Body of pancreas (tissue), 4 donors: ENCODE measurements at regions not wholly inside any gene's neighbourhood (a gene's known extent, or its start where the extent isn't known, plus 50 kb on each side); places are given as distances from the start of the nearest gene placed in this dataset.

ENCODE experiments used
- ATAC-seq: fragments of 150-250 bp; one replicate; pipeline ENCODE4 v1.9.1; 2016
- DNase-seq, 4 donors: peaks; one replicate each; pipeline ENCODE4 v3.0.0-alpha.2; 2019
- H3K27ac ChIP-seq, 4 donors: fragments of 200-600 bp; sonication (generic); 1 replicate in 3 of 4; 2 replicates in 1 of 4; pipeline versions ENCODE4 v1.5.1 to v1.6.1; 2016 to 2019; ENCODE audit warnings: mild to moderate bottlenecking in 1 of 4, mixed read lengths in 1 of 4, moderate library complexity in 1 of 4
- H3K27me3 ChIP-seq, 2 donors: fragments of 200-600 bp; sonication (generic); one replicate each; pipeline ENCODE4 v1.6.0; 2016; ENCODE audit warnings: mild to moderate bottlenecking in 1 of 2
- H3K36me3 ChIP-seq, 2 donors: fragments of 200-600 bp; sonication (generic); replicated peaks in 1 of 2; 2 replicates each; pipeline ENCODE4 v1.5.1; 2016; ENCODE audit warnings: low read depth in 2 of 2; ENCODE audit not compliant: insufficient read depth in 1 of 2
- H3K4me1 ChIP-seq: fragments of 200-600 bp; sonication (generic); one replicate; pipeline ENCODE4 v1.6.0; 2016
- H3K4me3 ChIP-seq, 2 donors: fragments of 200-600 bp; sonication (generic); 1 replicate in 1 of 2; 2 replicates in 1 of 2; pipeline ENCODE4 v1.5.1; 2016 to 2019
- H3K9me3 ChIP-seq, 3 donors: fragments of 200-600 bp; sonication (generic); 1 replicate in 2 of 3; 2 replicates in 1 of 3; pipeline ENCODE4 v1.5.1; 2016
- POLR2A ChIP-seq, 3 donors: fragments of 450-650 bp; IDR thresholded peaks; one replicate each; pipeline ENCODE4 v1.6.1; 2016; ENCODE audit warnings: antibody characterized with exemption in 3 of 3, mild to moderate bottlenecking in 2 of 3
- WGBS, 2 donors: methylation state at CpG; one replicate each; pipeline ENCODE4 v1.1.5; 2017; 5-methylcytosine and 5-hydroxymethylcytosine counted together
- intact Hi-C: fragments of 100-400 bp; cut with DNase I; formaldehyde crosslinking; loops from one replicate; pipeline ENCODE4 v1.15.1; 2023
- TF ChIP-seq, protein P1 (sequence below), 7 experiments: fragments of 450-650 bp in 4 of 7; fragments of 200-600 bp in 3 of 7; sonication (generic) in 3 of 7; IDR thresholded peaks; one replicate each; pipeline ENCODE4 v1.5.1; 2016 to 2019; ENCODE audit warnings: antibody characterized with exemption in 7 of 7

DNA sequence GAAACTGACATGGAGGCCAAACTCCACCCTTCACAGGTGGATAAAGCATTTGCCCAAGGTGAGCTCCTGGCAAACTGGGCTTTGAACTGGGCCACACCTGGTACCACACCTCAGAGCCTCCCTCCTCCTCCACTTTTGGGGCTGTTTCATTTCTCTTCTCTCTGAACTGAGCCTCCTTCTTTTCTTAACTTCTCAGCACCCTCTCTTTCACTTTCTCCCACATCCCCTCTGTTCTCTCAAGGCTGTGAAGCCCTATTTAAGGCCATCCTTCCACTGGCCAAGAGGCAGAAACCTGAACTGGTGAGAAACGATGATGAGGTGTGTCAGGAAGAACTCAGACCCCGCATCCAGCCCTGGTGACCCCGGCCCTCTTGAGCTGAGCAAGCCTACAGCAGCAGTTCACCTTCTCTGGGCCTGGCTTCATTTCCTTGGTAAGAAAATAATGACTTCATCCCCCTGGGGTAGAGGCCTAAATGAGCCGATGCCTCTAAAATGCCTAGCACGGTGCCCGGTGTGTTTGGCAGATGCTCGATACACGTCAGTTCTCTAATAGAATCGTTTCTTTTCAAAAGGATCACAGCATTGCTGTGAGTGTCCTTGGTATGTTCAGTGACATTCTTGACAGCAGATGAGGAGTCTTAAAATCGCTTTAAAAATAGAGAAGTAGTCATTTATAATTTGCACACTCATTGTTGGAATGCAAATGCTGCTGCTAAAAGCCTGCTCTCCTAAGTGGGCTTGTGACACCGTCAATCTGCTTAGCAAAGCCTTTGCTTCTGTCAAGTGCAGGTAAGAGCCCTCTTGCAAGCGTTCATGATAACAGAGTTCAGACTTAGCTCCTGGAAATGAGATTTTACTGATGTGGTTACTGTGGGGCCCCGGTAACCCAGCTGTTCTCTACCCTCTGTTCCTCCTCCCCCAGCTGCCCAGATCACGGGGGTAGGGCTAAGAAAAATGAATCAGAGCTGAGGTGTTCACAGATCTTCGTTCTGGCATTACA is 97.7 kb upstream of the ATP2B2 start:
- H3K36me3 ChIP-seq = no peaks in the 10 kb centered on the region
- intact Hi-C loops = no loop called here
- no peak overlapping the region for H3K27ac ChIP-seq
- DNase-seq = no peak
- peaks cover 7% of the 10 kb centered on the region for H3K4me1 ChIP-seq
- no peaks in the 10 kb centered on the region for H3K27me3 ChIP-seq
- no peaks in the 10 kb centered on the region for H3K9me3 ChIP-seq
- WGBS, 2 donors = 51 to 64% methylated on average over 15 of the region's 15 CpGs
- TF ChIP-seq, protein P1, sequence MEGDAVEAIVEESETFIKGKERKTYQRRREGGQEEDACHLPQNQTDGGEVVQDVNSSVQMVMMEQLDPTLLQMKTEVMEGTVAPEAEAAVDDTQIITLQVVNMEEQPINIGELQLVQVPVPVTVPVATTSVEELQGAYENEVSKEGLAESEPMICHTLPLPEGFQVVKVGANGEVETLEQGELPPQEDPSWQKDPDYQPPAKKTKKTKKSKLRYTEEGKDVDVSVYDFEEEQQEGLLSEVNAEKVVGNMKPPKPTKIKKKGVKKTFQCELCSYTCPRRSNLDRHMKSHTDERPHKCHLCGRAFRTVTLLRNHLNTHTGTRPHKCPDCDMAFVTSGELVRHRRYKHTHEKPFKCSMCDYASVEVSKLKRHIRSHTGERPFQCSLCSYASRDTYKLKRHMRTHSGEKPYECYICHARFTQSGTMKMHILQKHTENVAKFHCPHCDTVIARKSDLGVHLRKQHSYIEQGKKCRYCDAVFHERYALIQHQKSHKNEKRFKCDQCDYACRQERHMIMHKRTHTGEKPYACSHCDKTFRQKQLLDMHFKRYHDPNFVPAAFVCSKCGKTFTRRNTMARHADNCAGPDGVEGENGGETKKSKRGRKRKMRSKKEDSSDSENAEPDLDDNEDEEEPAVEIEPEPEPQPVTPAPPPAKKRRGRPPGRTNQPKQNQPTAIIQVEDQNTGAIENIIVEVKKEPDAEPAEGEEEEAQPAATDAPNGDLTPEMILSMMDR (IDR thresholded peaks at IDR 0.05) = no peak
- TF ChIP-seq POLR2A (IDR thresholded peaks at IDR 0.05) = no peak
- no peak for ATAC-seq
- H3K4me3 ChIP-seq = no peak overlapping the region

DNA sequence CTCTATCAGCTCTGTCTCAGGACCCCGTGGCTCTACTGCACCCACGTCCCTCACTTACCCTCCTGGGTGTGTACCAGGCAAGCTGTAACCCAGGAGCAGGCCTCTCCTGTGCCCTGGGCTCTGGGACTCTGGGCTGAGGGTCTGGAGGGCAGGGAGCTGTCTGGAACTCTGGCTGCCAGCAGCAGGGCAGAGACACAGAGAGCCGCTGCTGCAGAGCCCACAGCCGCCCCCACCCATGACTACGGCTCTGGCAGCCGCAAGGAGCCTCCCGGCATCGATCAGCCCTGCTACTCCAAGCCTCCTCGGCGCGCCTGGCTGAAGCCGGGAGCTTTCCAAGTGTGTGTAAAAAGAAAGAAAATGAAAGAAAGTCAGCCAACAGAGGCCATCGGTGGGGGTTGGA is 103.7 kb upstream of the ATP2B2 start:
- Histone ChIP-seq H3K36me3 (no peaks in the 10 kb centered on the region), H3K27ac (no peak overlapping the region), H3K4me1 (no peaks in the 10 kb centered on the region), H3K9me3 (peaks cover 0 to 16% (median 0%) of the 10 kb centered on the region in 3 donors), H3K4me3 (no peak overlapping the region), H3K27me3 (no peaks in the 10 kb centered on the region)
- 22 to 47% methylated on average over 12 to 13 of the region's 13 CpGs for WGBS, 2 donors
- intact Hi-C loops = no loop called here
- TF ChIP-seq, protein P1 (IDR thresholded peaks at IDR 0.05) = no peak
- TF ChIP-seq POLR2A (IDR thresholded peaks at IDR 0.05) = no peak
- ATAC-seq (no peak), DNase-seq (no peak)

DNA sequence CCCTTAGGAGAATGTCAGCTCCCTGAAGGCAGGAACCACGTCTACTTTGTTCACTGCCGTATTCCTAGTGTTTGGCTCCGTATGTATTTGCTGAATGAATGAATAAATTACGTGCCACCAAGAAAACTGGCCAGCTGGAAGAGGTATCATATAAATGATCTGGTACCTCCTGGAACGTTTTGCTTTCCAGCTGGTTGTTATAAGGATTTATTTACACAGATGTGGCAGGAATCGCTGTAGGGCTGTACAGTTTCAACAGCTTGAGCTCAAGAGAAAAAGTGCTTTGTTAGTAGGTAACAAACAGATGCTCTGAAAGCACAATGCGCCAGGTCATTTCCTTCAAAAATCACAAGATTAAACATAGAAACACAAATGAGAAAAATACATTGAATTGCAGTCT is 108.8 kb upstream of the ATP2B2 start:
- Histone ChIP-seq H3K4me3 (no peak overlapping the region), H3K36me3 (no peaks in the 10 kb centered on the region), H3K27ac (no peak overlapping the region), H3K9me3 (peaks cover 0 to 16% (median 0%) of the 10 kb centered on the region in 3 donors), H3K4me1 (no peaks in the 10 kb centered on the region), H3K27me3 (no peaks in the 10 kb centered on the region)
- 54 to 55% methylated on average over 7 of the region's 7 CpGs for WGBS, 2 donors
- TF ChIP-seq POLR2A (IDR thresholded peaks at IDR 0.05) = no peak
- TF ChIP-seq, protein P1 (IDR thresholded peaks at IDR 0.05) = no peak
- intact Hi-C loops = no loop called here
- DNase-seq = no peak
- ATAC-seq = no peak

DNA sequence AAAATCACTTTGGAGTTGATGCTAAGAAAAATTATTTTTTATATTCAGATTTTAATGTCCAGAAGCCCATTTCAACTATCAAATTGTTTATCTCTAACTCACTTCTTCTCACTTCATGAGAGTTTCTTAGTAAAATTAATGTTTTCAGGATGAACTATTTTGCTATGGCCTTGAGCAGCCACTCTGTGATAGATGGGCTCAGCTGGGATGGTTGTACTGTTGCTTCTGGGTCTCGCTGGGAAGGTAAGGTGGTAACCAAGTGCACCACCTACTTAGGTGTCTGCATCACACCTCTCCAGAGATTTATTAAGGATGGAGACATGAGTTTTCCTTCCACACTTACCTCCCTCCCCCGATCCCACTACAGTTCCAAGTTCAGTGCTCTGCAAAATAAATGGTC is 110.3 kb upstream of the ATP2B2 start:
- Histone ChIP-seq H3K27me3 (no peaks in the 10 kb centered on the region), H3K27ac (no peak overlapping the region), H3K4me1 (no peaks in the 10 kb centered on the region), H3K36me3 (no peaks in the 10 kb centered on the region), H3K4me3 (no peak overlapping the region), H3K9me3 (peaks cover 0 to 16% (median 0%) of the 10 kb centered on the region in 3 donors)
- no peak for ATAC-seq
- DNase-seq = no peak
- intact Hi-C loops = no loop called here
- no peak for TF ChIP-seq POLR2A (IDR thresholded peaks at IDR 0.05)
- TF ChIP-seq, protein P1 (IDR thresholded peaks at IDR 0.05) = no peak
- 83% methylated on average over 2 of the region's 2 CpGs for WGBS, 2 donors
